ENCODE measurements at regions not wholly inside any gene's neighbourhood (a gene's known extent, or its start where the extent isn't known, plus 50 kb on each side); places are given as distances from the start of the nearest gene placed in this dataset.

DNA sequence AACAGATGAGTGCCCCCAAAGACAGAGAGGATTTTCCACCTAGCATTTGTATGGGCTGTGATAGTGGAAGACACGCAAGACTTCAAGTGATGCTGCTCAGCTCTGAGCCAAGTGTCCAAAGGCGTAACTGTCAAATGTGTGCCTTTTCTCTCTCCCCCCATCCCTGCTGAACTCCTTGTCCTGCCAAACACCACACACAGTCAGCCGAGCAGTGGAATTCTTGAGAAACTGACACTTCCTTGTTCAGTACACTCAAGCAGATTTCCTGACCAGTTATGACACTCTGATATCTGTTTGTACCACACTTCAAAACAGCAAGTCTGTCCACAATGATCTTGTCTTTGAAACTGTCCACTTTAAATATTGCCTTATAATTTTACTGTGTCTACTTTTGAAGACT, 166.4 kb downstream of the PIK3R1 start:
- TF ChIP-seq, protein P1, sequence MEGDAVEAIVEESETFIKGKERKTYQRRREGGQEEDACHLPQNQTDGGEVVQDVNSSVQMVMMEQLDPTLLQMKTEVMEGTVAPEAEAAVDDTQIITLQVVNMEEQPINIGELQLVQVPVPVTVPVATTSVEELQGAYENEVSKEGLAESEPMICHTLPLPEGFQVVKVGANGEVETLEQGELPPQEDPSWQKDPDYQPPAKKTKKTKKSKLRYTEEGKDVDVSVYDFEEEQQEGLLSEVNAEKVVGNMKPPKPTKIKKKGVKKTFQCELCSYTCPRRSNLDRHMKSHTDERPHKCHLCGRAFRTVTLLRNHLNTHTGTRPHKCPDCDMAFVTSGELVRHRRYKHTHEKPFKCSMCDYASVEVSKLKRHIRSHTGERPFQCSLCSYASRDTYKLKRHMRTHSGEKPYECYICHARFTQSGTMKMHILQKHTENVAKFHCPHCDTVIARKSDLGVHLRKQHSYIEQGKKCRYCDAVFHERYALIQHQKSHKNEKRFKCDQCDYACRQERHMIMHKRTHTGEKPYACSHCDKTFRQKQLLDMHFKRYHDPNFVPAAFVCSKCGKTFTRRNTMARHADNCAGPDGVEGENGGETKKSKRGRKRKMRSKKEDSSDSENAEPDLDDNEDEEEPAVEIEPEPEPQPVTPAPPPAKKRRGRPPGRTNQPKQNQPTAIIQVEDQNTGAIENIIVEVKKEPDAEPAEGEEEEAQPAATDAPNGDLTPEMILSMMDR (IDR thresholded peaks at IDR 0.05; ENCODE audit: low read depth, low read length, poor library complexity, severe bottlenecking): no peak
- no peak for TF ChIP-seq EZH2phosphoT487 (IDR thresholded peaks at IDR 0.05; ENCODE audit: borderline replicate concordance, low read length)

Data from DOHH2 (cell line).